Ascending aorta (tissue), 2 donors: ENCODE measurements at regions not wholly inside any gene's neighbourhood (a gene's known extent, or its start where the extent isn't known, plus 50 kb on each side); places are given as distances from the start of the nearest gene placed in this dataset.
"Not testable (repeated sequence)": the region's sequence is repeated elsewhere in the genome, so short reads cannot be mapped to it uniquely, and the experiment has no call there.

Source experiments
- DNase-seq, 2 donors: peaks; one replicate each; pipeline ENCODE4 v3.0.0-alpha.2; 2019; ENCODE audit warnings: low spot score in 2 of 2
- H3K27ac ChIP-seq, 2 donors: fragments of 200-600 bp; sonication (generic); one replicate each; pipeline ENCODE4 v1.5.1; 2016 to 2017; ENCODE audit warnings: mild to moderate bottlenecking in 1 of 2
- H3K27me3 ChIP-seq: fragments of 200-600 bp; sonication (generic); one replicate; pipeline ENCODE4 v1.5.1; 2017
- H3K36me3 ChIP-seq, 2 donors: fragments of 200-600 bp; sonication (generic); one replicate each; pipeline ENCODE4 v1.5.1; 2016
- H3K4me1 ChIP-seq, 2 donors: fragments of 200-600 bp; sonication (generic); one replicate each; pipeline ENCODE4 v1.5.1; 2016 to 2017; ENCODE audit warnings: mild to moderate bottlenecking in 1 of 2
- H3K4me3 ChIP-seq, 2 donors: fragments of 200-600 bp; sonication (generic); one replicate each; pipeline ENCODE4 v1.5.1; 2016 to 2017; ENCODE audit warnings: mild to moderate bottlenecking in 1 of 2
- H3K9me3 ChIP-seq, 2 donors: fragments of 200-600 bp; sonication (generic); one replicate each; pipeline ENCODE4 v1.5.1; 2016
- CTCF ChIP-seq, 3 experiments: fragments of 200-600 bp in 2 of 3; fragments of 450-650 bp in 1 of 3; sonication (generic) in 2 of 3; IDR thresholded peaks; one replicate each; pipeline ENCODE4 v1.5.1; 2016 to 2019; ENCODE audit warnings: antibody characterized with exemption in 3 of 3, mild to moderate bottlenecking in 1 of 3, moderate library complexity in 1 of 3
- intact Hi-C: fragments of 100-400 bp; cut with DNase I; formaldehyde crosslinking; loops from one replicate; pipeline ENCODE4 v1.15.1; 2023

GRCh38 chr7:97234494-97234893 lies 117.0 kb downstream of the SDHAF3 start:
- H3K4me1 ChIP-seq, H3K9me3 ChIP-seq, H3K4me3 ChIP-seq, H3K27me3 ChIP-seq, H3K36me3 ChIP-seq, intact Hi-C loops, H3K27ac ChIP-seq, DNase-seq: not testable (repeated sequence)

- intact Hi-C loops = no loop called here
Observed at GRCh38 chr7:97246317-97246716, 128.8 kb downstream of the SDHAF3 start.

GRCh38 chr7:97258187-97258586 lies 140.7 kb downstream of the SDHAF3 start:
- H3K4me1 ChIP-seq, DNase-seq, H3K9me3 ChIP-seq, H3K36me3 ChIP-seq, H3K27me3 ChIP-seq, H3K4me3 ChIP-seq, H3K27ac ChIP-seq, intact Hi-C loops: not testable (repeated sequence)

More at GRCh38 chr7:97246317-97246716, 128.8 kb downstream of the SDHAF3 start:
- H3K4me1 ChIP-seq = no peaks in the 10 kb centered on the region
- H3K27me3 ChIP-seq = no peaks in the 10 kb centered on the region
- DNase-seq = no peak
- H3K9me3 ChIP-seq = peaks cover 0 to 7% of the 10 kb centered on the region in 2 donors
- H3K36me3 ChIP-seq = no peaks in the 10 kb centered on the region
- no peak for TF ChIP-seq CTCF (IDR thresholded peaks at IDR 0.05)
- no peak overlapping the region for H3K27ac ChIP-seq
- H3K4me3 ChIP-seq = no peak overlapping the region

DNA sequence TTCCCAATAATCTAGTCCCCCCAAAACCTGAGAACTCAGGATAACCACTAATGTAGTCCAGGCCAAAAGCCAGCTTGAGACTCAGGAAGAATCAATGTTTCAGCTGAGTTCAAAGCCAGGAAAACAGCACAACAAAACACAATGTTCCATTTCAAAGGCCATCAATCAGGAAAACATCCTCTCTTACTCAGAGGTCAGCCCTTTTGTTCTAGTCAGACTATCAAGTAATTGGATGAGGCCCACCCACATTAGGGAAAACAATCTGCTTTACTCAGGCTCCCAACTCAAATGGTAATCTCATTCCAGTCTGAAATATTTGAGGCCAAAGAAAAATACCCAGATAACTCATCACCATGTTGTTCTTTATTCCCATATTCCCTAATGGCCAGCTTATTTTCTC lies 152.2 kb downstream of the SDHAF3 start:
- DNase-seq = no peak
- Histone ChIP-seq H3K9me3 (no peaks in the 10 kb centered on the region), H3K36me3 (no peaks in the 10 kb centered on the region), H3K4me1 (no peaks in the 10 kb centered on the region), H3K4me3 (no peak overlapping the region), H3K27ac (no peak overlapping the region), H3K27me3 (no peaks in the 10 kb centered on the region)
- intact Hi-C loops = no loop called here
- no peak for TF ChIP-seq CTCF (IDR thresholded peaks at IDR 0.05)

GRCh38 chr7:97270280-97270679 lies 152.8 kb downstream of the SDHAF3 start:
- no peaks in the 10 kb centered on the region for H3K27me3 ChIP-seq
- no peak overlapping the region for H3K27ac ChIP-seq
- no peaks in the 10 kb centered on the region for H3K36me3 ChIP-seq
- intact Hi-C loops = no loop called here
- H3K9me3 ChIP-seq = no peaks in the 10 kb centered on the region
- no peak overlapping the region for H3K4me3 ChIP-seq
- H3K4me1 ChIP-seq = no peaks in the 10 kb centered on the region
- TF ChIP-seq CTCF (IDR thresholded peaks at IDR 0.05) = no peak
- DNase-seq = no peak

GRCh38 chr7:97271619-97272018 lies 154.1 kb downstream of the SDHAF3 start:
- Histone ChIP-seq H3K4me1 (no peaks in the 10 kb centered on the region), H3K36me3 (no peaks in the 10 kb centered on the region), H3K4me3 (no peak overlapping the region), H3K9me3 (no peaks in the 10 kb centered on the region), H3K27me3 (no peaks in the 10 kb centered on the region), H3K27ac (no peak overlapping the region)
- TF ChIP-seq CTCF (IDR thresholded peaks at IDR 0.05) = no peak
- DNase-seq = no peak
- intact Hi-C loops = no loop called here

GRCh38 chr7:97272237-97272975 lies 154.9 kb downstream of the SDHAF3 start:
- no peak for DNase-seq
- no peaks in the 10 kb centered on the region for H3K9me3 ChIP-seq
- no peak overlapping the region for H3K27ac ChIP-seq
- no peak for TF ChIP-seq CTCF (IDR thresholded peaks at IDR 0.05)
- no peak overlapping the region for H3K4me3 ChIP-seq
- H3K4me1 ChIP-seq = no peaks in the 10 kb centered on the region
- H3K36me3 ChIP-seq = no peaks in the 10 kb centered on the region
- intact Hi-C loops = no loop called here
- no peaks in the 10 kb centered on the region for H3K27me3 ChIP-seq
